Stimulated activated CD8-positive, alpha-beta memory T cell treated with anti-CD3 and anti-CD28 coated beads, Interleukin-2, amount 100 ng/mL, for 48 hours (primary cell): ENCODE measurements at regions not wholly inside any gene's neighbourhood (a gene's known extent, or its start where the extent isn't known, plus 50 kb on each side); places are given as distances from the start of the nearest gene placed in this dataset.
"Not testable (repeated sequence)": the region's sequence is repeated elsewhere in the genome, so short reads cannot be mapped to it uniquely, and the experiment has no call there.

Experiments
- DNase-seq, 2 donors: peaks; one replicate each; pipeline ENCODE4 v3.0.0-alpha.2; 2020; ENCODE audit warnings: low read depth in 2 of 2

DNA sequence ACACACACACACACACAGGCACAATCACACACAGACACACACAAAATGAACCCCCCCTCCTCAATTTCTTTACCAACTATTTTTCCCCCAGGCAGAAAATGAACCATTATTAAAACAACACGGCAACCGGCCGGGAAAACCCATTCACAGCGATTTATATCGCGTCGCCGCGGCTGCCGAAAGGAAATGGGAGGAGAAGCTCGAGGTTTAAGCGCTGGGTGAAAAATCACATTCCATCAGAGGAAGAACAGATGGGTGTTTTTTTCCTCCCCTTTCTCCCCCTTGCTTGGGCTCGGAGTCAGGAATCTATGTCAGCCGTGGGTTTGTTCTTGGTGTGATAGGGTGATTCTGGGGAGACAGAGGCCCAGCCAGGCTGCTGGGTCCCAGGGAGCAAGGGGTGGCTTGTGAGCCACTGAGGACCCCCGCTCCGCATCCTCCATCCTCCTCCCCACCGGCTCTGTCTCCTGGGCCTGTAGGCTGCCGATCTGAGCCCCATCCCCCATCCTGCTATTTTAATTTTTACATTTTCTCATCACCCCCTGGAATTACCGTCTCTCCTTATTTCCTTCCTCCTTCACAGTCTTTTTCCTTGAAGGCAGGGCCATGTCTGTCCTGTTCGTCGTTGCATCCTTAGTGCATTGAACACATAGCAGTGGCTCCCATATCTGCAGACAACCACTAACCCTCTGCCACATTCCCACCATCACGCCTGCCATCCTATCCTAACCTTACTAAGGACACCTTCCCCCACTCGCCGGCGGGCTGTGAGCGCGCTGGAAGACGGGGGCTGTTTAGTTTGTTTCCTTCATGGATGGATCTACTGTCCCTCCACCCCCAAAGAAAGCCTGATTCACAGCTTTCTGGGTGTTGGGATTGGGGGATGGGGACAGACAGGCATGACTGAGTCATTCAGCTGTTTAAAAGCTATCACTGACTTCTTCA lies 137.7 kb downstream of the CRLF3 start:
- not testable (repeated sequence) for DNase-seq

DNA sequence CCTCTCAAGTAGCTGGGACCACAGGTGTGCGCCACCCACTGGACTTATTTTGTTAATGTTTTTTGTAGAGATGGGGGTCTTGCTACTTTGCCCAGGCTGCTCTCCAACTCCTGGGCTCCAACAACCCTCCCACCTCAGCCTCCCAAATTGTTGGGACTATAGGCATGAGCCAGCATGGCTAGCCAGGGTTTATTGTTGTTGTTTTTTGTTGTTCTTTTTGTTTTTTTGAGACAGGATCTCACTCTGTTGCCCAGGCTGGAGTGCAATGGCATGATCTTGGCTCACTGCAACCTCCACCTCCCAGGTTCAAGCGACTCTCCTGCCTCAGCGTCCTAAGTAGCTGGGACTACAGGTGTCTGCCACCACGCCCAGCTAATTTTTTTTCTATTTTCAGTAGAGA lies 142.2 kb downstream of the CRLF3 start:
- DNase-seq: not testable (repeated sequence)

DNA sequence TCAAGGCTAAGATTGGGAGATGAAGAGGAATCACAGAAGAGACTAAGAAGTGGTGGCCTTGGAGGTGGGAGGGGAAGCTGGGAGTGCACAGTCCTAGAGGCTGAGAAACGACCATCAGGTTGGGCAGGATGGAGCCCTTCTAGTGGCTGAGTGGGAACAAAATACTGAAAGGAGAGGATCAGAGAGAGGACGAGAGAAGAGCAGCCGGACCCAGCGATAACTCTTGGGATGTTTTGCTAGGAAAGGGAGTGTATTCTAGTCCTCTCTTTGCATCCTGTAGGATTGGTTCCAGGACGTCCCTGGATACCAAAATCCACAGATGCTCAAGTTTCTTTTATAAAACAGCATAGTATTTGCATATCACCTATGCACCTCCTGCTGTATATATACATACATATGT lies 143.8 kb downstream of the CRLF3 start:
- not testable (repeated sequence) for DNase-seq

DNA sequence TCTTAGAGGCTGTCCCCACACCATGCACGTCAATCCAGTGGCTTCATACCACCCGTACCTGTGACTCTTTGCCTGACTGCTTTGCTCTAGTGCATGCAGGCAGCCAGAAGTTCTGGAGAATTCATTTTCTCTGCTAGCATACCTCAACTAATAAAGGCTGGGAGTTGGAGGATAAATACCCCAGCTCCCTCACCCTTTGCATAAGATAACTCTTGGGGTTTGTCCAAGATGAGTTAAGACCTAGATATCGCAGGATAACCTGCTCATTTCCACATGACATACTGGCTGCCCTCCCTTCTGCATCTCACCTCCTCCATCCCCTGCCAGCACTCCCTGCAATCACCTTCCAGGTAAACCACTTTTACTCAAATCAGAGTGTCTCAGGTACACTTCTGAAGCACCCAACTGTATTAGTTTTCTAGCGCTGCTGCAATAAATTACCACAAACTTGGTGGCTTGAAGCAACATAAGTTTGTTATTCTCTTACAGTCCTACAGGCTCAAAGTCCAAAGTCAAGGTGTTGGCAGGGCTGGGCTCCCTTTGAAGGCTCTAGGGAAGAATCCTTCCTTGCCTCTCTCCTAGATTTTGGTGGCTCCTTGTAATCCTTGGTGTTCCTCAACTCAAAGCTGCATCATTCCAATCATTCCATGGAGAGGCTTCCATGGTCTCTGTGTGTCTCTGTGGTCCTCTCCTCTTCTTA lies 146.8 kb downstream of the CRLF3 start:
- no peak for DNase-seq

DNA sequence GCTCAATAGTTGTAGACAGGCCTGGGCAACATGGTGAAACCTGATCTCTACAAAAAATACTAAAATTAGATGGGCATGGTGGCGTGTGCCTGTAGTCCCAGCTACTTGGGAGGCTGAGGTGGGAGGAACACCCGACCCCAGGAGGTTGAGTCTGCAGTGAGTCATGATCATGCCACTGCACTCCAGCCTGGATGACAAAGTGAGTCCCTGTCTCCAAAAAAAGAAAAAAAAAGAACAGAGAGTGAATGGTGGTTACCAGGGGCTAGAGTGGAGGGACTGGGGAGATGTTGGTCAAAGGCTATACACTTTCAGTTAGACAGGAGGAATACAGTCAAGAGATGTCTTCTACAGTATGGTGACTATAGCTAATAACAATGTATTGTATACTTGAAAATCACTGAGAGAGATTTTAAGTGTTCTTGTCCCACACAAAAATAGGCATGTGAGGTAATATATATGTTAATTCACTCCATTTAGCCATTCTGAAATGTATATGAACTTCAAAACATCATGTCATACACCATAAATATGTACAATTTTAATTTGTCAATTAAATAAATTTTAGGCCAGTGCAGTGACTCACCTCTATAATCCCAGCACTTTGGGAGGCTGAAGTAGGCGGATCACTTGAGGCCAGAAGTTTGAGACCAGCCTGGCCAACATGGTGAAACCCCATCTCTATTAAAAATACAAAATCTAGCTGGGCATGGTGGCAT lies 148.6 kb downstream of the CRLF3 start:
- DNase-seq: not testable (repeated sequence)

DNA sequence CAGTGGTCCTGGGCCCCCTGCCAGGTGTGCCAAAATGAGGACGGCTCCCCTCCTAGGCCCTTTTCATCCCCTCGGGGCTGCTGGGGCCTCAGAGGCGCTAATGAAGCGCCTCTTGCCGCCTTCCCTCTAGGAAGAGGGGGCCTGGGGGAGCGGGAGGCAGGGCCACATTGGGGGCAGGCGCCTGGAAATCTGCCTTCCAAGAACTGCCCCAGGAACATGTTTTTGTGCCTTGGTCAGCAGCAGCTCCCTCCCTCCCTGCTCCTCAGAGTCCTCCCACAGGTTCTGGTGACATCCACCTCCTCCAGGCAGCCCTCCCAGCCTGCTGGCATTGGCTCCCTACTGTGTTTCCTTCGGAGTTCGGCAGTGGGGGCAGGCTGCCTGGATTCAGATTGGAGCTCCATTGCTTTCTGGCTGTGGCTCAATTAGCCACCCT lies 155.3 kb downstream of the CRLF3 start:
- DNase-seq: not testable (repeated sequence)

DNA sequence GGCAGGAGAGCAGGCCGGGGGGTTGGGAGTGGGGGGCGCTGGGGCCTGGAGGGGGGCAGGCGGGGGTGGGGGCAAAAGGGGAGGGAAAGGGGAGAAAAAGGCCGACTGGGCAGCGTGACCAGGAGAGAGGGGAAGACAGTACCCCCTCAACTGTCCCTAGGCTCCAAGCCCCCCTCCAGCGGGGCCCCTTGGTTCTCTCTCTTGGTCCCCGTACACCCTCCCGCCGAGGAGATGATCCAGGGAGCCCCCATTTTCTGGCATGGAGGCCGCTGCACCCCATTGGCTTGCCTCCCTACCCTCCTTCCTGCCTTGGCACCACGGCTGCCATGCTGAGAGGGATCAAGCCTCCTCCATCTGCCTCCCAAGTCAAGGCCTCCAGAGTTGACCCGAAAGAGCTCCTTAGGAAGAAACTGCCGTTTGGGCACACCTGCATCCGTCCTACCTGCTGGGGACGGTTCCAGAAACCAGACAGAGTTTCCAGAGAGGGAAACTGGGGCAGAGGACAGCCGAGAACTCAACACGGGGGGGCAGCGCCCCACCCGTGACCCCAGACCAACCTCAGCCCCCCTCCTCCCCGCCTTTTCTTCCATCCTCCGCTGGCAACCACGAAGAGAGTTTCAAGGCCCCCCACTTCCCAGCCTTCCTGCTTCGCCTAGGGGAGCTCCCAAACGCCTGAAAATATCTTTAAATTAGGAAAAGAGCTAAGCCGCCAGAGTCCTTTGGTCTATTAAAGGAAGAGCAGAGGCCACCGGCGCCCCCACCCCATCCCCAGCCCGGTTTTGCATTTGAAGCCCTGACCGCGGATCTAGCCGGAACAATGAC lies 155.9 kb downstream of the CRLF3 start:
- not testable (repeated sequence) for DNase-seq

DNA sequence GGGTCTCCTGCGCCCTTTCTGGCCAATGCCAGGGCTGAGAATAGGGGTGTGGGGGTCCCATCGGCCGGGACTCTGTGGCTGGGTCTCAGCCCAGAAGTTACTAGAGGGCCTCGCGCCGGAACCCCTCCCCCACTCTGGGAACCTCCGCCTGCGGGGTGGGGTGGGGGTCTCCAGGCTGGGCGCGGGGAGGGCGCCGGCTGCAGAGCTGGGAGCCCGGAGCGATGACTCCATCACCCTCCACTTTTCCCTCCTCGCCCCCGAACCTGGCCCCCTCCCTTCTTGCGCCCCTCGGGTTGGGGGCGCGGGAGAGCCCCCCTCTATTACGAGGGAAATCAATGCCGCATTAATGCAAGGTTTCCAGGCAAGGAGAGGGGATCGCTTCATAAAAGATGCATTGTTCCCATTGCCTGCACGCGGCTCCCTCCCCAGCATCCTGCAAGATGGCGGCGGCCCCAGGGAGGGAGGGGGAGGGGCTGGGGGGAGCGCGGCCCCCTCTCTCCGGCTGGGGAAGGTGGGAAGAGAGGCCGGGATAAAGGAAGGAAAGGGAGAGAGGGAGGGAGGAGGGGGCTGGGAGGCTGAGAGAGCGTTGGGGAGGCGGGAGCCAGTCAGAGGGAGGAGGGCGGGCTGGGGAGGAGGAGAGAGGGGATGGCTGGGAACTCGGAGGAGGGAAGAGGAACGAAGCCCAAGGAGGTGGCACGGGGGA lies 156.7 kb downstream of the CRLF3 start:
- not testable (repeated sequence) for DNase-seq

DNA sequence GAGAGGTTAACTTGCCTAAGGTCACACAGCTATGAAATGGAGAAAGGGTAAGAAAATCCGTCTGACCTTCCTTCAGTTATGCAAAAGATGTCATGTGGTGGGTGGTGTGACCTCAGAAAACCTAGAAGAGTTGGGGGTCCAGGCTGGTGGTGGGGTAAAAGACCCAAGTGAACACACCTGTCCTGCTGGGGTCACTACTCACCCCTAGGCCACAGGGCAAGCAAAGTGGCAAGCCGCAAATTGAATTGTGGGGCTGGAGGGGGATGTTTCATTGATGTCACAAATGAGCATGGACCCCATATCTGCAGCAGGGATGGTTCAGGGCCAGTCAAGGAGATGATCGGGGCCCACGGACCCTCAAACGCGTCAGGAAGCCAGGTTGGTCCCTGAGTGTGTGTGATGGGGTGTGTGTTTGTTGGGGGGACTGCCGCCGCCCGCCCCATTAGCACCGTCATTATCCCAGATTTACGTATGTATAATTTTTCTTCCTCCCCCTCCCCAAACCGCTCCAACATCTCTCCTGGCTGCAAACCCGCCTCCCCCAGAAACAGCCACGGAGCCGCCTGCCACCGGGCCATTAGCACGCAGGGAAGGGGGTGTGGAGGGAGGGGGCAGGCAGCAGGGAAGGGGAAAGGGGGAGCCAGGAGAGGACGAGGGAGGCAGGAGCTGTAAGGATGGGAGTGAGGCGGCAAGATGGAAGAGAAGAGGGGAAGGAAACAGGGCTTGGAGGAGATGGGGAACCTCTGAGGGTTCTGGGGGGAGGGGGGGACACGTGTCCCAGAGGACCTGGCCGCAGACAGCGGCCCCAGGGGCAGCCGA lies 157.4 kb downstream of the CRLF3 start:
- not testable (repeated sequence) for DNase-seq

DNA sequence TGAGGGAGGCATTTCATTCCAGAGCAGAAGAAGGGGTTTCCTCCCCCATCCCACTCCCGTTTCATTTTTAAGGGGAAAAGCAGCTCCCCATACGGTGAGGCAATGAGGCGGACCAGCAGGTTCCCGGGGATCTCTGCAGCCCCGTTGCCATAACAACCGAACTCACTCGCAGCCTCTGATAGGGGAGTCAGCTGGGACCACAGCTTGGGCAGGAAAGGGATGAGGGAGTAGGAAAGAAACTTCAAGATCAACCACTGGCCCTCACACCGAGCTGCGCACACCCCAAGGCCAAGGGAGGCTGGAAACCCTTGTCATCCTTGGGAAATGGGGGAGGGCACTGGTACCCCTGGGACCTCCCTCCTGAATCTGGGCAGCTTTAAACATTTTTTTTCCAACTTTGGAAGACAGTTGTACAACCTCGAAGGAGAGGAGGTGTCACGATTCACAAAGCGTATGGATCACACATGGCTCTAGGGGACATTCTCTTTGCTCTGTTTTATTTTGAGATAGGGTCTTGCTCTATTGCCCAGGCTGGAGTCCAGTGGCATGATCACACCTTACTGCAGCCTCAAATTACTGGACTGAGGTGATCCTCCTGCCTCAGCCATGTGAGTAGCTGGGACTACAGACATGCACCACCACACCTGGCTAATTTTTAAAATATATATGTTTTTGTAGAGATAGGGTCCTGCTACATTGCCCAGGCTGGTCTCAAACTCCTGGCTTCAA lies 160.6 kb downstream of the CRLF3 start:
- not testable (repeated sequence) for DNase-seq

DNA sequence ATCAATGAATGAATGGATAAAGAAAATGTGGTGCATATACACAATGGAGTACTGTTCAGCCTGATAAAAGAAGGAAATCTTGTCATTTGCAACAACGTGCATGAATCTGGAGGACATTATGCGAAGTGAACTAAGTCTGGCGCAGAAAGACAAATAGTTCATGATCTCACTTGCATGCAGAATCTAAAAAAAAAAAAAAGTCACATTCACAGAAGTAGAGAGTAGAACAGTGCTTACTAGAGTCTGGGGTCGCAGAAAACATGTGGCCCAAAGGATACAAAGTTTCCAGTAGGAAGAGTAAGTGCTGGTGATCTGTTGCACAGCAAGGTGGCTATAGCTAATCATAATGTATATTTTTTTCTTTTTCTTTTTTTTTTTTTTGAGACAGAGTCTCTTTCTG lies 167.3 kb downstream of the CRLF3 start:
- DNase-seq: not testable (repeated sequence)

DNA sequence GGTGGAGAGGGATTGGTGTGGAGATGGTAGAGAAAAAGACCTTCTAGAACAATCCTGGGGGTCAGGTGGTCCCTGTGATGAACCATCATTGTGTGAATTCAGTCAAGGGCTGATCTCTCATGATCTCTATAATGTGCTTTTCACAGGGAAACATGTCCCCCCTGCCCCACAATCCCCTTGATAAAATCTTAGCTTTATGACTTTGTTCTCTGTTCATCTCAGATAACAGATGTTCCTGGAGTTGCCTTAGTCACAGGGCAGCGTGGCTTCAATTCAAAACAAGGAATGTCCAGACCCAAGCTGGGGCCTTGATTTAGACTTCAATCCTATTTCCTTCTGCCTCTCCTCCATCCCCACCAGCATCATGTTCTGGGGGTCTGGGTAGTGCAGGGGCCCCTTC lies 171.5 kb downstream of the CRLF3 start:
- DNase-seq: not testable (repeated sequence)

DNA sequence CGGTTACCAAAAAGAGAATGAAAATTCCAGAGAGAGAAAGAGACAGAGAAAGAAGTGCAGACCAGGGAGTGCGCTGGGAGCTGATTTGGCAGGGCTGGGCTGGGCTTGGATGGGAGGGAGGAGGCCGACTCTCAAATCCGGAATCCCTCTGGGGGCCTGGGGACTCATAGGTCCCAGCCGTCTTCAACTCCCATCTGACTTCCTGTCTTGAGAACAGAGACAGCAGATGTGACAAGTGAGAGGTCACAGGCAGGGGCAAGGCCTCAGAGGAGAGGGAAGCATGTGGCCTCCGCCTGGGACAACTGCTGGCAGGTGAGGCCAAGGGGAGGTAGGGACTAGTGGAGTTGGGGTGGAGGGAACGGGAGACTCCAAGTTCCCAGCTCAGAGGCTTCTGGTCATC lies 172.9 kb downstream of the GOSR1 start:
- not testable (repeated sequence) for DNase-seq

DNA sequence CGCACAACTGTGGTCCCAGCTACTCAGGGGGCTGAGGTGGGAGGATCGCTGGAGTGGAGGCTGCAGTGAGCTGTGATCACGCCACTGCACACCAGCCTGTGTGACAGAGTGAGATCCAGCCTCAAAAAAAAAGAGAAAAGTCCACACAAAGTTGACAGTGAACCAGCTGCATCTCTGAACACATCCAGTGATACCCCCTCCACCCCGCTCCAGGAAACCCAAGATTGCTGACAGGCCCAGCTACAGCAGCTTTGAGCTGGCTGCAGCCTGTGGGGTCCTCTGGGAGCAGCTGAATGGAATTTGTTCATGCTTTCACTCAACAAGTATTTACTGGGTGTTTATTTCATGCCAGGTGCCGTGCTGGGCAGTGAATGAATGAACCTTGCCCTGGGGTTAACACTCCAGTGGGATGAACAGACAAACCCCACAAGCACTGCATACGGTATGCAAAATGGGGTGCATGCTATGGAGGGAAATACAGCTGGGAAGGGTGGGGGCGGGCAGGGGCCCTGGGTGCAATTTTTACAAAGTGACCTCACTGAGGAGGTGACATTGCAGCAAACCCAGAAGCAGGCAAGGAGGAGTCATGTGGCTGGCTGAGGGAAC lies 170.9 kb downstream of the GOSR1 start:
- not testable (repeated sequence) for DNase-seq

DNA sequence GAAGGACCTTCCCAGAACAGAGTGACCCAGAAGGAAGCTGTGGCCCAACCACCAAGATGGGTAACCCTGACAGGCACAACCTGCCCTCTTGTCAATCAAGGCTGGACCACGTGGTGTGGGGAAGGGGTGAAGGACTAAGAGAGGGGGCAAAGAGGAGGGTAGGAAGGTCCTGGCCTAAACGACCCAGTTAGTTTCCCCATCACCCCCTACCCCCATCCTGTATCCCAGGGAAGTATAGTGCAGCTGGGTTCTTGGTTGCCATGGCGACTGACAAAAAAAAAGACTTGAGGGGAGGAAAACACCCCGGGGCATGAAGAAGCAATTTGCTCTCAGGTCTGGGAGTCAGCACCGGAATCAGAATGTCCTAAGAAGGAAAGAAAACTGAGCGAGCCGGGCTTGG lies 168.7 kb downstream of the GOSR1 start:
- DNase-seq: not testable (repeated sequence)

DNA sequence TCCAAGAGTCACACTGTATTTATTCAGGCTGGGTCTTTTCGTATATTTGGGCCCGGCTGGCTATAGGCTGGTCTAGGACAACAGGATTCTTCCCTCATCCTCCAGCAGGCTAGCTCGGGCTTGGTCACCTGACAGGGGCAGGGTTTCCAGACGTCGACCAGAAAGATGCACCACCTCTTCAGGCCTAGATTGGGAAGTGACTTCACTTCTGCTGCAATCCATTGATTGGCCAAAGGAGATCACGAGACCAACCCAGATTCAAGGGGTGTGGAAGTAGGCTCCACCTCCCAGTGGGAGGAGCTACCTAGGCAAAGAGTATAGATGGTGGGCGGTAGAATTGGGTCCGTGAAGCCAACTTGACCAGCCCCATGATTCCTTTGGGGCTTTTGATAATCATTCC lies 167.5 kb downstream of the GOSR1 start:
- not testable (repeated sequence) for DNase-seq

DNA sequence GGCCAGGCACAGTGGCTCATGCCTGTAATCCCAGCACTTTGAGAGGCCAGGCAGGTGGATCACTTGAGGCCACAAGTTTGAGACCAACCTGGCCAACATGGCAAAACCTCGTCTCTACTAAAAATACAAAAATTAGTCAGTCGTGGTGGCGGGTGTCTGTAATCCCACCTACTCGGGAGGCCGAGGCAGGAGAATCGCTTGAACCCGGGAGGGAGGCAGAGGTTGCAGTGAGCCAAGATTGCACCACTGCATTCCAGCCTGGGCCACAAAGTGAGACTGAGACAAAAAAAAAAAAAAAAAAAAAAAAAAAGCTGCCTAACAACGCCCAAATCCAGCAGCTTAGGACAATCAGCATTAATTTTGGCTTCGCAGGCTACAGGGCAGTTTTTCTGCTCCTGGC lies 167.1 kb downstream of the GOSR1 start:
- not testable (repeated sequence) for DNase-seq

DNA sequence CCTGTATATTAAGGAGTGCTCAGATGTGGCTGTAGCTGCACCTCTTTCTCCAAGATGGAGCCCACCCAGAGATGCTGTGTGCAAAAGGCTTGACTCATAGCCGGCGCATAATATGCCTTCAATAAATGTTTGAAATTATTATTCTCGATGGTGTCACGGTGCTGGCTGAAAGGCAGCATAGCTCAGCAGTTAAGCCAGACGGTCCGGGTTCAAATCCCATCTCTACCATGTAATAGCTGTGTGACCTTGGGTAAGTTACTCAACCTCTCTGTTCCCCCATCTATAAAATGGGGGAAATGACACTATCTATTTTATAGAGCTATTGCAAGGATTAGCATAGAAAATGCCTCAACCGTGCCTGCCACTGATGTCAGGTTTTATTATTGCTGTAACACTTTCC lies 164.2 kb downstream of the GOSR1 start:
- DNase-seq: not testable (repeated sequence)

DNA sequence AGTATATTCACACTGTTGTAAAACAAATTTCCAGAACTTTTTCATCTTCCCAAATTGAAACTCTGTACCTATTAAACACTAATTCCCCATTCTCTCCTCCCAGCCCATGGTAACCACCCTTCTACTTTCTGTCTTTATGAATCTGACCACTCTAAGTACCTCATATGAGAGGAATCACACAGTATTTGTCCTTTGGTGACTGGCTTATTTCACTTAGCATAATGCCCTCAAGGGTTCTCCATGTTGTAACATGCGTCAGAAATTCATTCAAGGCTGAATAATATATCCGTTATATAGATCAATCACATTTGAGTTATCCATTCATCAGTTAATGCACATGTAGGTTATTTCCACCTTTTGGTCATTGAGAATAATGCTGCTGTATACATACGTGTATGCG lies 162.2 kb downstream of the GOSR1 start:
- DNase-seq: not testable (repeated sequence)
